NCI-H524 (cell line): ENCODE measurements at regions not wholly inside any gene's neighbourhood (a gene's known extent, or its start where the extent isn't known, plus 50 kb on each side); places are given as distances from the start of the nearest gene placed in this dataset.

Experiments used
- DNase-seq, 2 experiments: peaks; one replicate each; lab custom pipeline; 2025; lab: John Stamatoyannopoulos, UW

DNA sequence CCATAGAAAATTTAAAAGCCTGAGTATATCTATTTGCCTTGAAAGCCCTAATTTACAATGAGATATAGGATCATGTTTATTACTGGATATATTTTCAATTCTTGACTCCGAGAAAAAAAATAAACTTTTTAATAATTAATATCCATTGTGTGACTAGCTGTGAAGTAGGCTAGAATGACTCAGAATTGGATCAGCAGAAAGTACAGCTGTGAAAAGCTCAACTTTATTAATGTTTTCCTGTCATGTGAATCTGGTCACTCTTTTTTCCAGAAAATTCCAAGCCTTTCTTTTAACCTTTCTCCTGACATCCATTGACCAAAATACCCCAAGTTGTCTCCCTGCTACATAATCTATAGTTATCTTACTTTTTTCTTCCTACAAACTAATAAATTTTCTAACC lies 171.8 kb upstream of the PACRGL start:
- DNase-seq, result no peak

DNA sequence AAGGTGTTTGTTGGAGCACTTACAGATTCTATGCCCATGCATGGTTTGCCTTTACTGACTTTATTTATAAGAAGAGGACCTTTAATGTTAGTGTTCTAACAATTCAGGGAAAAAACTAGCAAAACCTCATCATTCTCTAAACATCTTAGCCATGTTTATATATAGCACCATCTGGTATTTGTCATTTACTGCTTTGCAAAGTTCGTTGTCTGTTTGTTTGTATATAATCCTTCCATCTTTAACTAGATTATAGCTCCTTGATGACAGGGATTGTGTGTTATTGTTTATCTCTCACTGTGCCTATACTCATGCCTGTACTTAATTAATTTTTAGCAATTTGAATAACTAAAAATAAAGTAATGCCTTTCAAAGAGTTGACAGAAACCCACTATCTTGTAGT lies 170.6 kb upstream of the PACRGL start:
- DNase-seq, result no peak

DNA sequence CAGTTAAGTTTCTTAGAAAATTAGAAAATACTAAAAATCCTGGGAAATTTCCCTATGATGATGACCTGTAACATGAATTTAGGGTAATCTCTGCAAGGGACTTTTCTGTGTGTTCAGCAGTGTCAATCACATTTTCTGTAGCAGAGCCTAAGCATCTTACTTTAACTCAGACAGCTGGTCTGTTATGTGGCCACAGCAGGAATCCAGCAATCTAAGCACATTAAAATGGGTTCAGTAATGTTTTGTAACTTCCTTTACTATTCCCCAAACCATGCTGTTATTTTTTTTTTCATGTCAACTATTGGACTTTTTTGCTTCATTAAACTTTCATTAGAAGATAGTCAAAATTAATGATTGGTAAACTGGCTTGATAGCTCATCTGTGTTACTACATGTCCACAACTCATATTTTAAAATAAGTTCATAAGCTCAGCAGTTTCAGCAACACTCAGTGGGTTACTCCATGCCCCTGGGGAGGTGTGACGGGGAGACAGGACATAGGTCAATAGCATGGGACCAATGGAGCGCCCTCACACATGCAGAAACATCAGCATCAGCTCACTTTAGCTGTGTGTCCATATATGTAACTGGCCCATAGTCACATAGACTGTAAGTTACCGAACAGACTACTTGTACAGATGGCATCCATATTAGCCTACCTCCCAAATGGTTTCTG lies 168.0 kb upstream of the PACRGL start:
- DNase-seq, result peak in 1 of 2 experiments; percentile 27

DNA sequence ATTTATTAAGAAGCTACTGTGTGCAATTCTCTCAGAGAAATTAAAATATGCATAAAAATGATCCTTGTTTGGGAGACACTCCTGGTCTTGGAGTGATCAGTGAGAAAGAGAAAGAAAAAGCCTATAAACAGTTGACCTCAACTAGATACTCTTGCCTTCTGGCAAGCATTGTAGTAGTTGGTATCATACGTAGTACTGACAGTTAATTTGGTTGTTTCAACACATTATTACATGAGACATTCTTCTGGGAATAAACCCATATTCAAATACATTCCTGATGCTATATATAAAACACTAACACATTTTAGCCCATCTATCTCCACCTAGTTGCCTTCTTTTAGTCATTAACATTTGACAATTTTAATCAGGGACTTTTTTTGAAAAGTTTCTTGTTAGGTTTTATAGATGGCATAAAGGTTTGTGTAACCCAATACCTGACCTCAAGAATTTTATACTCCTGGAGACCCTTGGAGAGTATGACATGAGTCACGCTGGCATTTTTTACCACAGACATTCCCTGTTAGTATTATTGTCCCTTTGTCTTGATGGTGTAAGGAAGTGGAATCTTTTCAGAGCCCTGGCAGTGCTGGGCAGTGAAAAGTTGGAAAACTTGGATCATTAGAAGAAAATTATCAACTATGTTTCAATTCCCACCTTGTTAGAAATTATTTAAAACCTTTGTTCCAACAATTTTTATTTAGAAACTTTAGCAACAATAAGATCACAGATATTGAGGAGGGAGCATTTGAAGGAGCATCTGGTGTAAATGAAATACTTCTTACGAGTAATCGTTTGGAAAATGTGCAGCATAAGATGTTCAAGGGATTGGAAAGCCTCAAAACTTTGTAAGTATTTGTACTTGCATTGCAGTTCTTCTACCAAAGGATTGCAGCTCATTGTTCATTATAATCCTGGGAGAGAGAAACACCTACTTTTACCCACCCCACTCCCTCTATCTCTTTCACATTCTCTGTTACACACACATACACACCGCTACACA lies 167.1 kb upstream of the PACRGL start:
- no peak for DNase-seq

DNA sequence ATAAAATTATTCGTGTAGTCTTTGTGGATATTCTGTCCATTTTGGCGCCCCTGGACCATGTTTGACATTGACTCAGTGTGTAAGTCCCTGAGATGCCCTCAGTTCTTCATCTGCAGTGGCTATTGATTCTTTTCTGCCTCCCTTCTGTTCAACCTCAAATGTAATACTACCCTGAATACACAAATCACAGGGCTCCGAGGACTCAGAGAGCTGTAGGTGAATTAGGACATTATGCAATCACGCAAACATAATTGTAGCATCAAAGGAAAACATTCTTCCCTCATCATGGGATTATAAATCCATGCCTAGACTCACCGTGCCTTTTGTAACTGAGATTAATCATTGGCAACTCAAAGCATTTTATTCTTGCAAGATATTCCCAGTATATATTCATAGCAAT lies 161.4 kb upstream of the PACRGL start:
- DNase-seq, result no peak

DNA sequence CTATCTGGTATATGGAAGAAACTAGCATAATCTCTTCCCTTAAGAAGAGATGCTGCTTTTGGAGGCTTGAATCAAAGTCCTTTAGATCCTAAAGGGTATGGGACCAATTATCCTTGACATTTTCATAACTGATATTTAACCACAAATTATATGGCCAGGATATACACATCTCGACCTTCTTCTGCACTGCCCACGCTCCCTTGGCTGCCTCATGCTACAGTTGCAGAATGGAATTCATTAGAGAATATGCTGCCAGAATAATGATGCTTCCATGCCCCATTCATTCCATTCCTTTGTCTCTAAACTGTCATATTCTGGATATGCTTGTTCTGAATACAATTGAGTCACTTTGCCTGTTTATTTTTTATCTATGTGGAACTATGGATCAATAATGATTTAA lies 157.1 kb upstream of the PACRGL start:
- DNase-seq, result no peak

DNA sequence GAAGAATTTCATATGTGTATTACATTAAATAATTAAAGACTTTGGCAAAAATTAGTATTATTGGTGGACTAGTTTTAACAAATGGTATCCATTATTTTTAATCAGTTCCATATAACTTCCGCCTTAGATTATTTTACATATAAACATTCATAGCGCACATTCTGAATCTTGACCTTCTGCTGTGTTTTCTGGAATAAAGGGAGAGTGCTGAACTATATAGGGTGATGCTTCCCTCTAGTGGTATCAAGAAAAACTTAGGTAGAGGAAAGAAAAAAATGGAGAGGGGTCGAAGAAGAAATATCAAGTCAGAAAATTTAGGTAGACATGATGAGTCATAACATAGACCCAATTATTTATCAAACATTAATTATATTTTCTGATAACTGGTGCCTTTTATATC lies 155.6 kb upstream of the PACRGL start:
- DNase-seq, result peak; percentile 13 to 58

DNA sequence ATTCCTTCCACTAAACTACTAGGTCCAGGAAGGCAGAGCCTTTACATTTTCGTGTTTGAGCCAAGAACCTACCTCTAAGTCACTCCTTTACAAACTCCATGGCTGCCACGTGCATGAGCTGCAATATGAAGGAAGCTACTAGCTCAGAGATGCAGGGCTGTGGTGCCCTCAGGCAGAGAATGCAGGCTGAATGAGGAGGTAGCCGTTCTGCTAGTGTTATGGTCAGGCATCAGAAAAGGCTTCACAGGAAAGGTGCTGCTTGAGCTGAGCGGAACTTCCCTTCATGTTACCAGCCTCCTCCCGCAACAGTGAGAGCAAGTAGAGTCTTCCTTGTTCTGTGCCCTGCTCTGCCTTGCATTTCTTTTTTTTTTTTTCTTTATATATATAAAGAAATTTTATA lies 148.3 kb upstream of the PACRGL start:
- no peak for DNase-seq

DNA sequence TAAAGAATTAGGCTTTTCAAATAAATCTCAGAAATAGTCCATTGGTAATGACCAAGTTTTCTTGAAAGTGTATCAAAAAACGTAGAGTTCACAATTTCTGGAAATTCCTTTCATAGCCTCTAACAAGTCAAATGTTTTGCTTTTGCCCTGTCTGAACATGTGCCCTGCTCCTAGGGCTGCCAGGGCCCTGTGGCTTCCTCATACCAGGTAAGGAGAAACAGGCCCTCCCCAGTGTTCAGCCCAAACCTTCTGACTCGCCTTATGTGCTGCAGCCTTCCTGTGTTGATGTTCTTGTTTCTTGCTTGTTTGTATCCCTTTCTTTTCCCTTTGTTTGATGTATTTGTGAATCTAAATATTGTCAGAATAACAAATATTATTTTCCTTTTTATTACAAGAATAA lies 146.1 kb upstream of the PACRGL start:
- no peak for DNase-seq

DNA sequence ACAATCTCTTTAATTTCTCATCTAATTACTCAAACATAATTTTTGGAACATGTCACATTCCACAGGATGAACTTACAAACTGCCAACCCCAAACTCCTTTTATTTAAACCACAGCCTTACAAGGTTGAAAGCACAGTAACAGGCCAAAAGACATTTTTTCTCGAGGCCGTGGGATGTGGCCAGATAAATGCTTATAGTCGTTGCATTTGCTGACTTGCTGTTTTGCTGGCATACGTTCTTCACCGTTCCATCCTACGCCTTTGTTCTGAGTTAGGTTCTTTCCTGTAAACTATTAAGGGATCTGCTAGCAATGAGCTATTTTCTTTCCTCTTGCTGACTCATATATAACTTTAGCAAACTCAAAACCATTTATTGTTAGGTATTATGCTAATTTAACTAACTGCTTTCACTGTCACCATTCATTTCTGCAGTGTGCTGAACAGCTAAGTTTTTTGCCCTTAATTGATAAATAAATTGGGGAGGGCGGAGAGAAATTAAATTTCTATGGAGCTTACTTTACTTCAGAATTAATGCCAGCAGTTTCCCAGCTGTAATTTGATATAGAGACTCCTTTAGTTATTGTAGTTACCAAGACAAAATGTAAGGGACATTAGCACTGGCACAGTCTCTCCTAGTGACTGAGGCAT lies 135.1 kb upstream of the PACRGL start:
- no peak for DNase-seq

DNA sequence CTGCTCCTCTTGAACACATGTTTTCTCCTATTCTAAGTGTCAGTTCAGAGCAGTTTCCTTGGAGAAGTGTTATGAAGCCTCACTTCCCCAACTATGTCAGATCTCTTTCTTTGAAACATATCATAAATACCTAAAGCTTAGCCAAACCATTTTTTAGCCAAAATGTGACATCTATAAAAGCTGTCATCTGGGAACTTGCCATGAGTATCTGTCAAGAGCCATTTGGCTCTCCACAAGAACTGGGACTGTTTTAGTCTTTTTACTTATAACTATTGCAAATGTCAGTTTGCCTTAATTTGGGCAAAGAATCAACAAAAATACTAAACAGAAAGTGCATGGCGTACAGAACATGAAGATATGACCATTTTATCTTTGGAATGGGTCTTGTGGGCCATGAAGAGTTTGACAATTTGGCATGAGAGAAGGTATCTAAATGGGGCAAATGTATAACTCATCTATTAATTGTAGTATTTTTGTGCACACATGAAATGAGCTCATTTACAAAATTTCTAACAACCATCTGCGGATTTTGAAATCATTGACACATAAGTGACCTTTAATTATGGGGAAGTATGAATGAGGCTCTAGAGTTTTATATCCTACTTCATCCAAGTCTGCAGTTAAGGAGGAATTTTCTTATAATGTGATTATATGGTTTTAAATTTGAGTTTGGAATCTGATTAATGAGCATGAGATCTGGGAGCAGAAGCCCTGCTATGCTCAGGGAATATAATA lies 129.1 kb upstream of the PACRGL start:
- DNase-seq, result no peak

DNA sequence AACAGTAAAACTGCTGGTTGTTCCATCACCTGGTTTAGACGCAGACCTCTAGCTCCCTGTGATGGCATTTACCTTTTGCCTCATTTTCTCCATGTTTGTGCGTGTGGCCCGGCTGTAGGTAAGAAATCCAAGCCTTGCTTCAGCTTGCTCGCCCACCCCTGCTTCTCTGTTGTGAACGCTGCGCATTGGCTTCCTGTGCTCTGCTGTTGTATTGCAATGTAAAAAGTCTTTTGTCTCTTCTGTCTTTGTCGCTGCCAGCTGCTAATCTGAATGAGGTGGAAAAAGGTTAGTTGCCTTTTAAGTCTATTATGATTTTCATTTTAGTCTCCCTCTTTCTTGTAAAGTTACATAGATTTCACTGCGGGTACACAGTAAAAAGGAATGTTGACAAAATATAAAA lies 127.3 kb upstream of the PACRGL start:
- DNase-seq, result no peak

DNA sequence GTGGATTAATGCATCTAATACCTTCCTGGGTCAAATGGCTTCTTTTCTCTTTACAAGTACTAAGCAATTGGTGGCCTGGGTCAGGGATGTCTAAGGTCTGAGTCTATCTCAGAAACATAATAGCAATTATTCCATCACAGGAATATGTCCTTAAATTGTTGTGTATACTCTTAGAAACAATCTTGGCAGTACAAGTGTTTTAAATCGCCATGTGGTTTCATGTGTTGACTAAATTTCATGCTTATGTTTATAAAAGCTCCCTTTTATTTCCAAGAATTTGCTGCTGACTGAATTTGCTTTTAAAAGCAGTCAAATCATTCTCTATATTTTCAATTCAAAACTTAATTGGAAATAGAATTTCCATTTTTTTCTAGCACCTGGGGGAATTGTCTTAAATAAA lies 125.3 kb upstream of the PACRGL start:
- no peak for DNase-seq

DNA sequence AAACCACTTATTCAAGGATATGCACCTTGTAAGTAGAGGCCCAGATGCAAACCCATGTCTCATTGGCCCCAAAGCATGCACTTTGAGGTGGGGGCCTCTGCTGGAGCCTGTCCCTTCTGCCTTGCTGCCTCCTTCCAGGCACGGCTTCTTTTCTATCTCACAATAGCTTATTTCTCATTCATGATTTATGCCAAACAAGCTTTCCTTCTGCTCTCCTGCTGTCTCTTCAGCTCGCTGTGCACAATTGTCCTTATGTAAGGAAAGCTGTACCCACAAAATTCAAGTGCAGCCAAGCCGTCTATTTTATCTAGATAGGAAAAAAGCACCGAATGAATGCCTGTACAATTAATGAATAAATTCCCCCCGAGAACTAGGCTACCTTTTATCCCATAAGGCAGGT lies 124.8 kb upstream of the PACRGL start:
- DNase-seq, result no peak

DNA sequence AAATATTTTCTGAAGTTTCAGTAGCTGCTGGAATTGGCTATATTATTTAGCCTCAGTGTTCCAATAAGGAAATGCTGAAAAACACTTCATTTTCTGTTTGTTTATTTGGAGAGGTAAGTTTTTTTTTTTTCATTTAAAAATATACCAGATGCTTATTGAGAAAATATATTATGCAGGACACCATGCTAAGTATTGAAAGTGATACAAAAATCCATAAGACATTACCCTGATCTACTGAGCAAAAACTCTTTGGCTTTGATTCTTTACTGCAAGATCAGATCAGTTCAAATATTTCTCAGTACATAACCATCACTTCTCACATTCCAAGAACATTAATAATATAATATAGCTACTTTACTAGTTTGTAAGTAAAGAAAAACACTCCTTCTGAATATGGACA lies 123.4 kb upstream of the PACRGL start:
- no peak for DNase-seq

DNA sequence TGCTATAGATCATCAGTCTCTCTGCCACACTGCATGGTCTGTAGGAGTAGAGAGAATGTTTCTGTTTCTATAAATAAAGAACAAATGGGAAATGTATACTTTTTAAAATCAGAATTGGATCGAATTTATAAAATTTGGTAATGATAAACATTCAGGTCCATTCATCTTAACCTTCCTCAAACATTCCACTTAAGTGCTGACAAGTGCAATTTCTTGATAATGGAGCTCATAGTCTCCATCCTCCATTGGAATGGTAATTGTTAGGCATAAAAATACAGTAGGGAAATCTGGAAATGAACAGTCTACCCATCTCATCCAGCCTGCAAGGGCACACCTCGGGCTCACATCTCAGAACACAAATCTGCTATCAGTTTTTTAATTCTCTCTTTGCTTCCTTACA lies 122.6 kb upstream of the PACRGL start:
- DNase-seq, result no peak

DNA sequence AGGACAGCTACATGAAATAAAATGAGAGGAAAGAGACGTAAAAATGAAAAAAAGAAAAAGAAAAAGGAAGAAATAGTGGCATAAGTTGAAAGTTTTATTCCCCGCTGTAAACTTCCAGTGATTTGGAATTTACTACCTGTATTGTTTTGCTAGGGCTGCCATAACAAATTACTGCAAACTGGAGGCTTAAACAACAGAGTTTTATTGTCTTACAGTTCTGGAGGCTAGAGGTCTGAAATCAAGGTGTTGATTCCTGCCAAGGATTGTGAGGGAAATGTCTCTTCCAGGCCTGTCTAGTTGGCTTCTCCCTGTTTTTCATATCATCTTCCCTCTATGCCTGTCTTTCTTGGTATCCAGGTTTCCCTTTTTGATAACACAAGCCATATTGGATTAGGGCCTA lies 119.4 kb upstream of the PACRGL start:
- DNase-seq, result no peak

DNA sequence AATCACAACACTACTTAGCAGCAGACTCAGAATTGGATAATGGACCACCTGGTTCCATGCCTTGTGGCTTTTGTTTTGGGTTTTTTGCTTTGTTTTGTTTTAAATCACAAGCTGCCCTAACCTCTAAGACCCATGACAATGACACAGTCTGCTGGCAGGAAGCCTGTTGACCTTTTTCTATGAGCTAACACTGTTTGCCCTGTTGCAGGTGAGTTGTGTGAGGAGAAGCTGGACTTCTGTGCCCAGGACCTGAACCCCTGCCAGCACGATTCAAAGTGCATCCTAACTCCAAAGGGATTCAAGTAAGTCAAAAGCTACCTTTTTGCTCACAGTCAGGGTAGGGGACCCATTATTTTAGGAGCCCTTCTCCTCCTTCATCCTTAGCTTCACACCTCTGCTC lies 110.8 kb upstream of the PACRGL start:
- DNase-seq, result no peak

DNA sequence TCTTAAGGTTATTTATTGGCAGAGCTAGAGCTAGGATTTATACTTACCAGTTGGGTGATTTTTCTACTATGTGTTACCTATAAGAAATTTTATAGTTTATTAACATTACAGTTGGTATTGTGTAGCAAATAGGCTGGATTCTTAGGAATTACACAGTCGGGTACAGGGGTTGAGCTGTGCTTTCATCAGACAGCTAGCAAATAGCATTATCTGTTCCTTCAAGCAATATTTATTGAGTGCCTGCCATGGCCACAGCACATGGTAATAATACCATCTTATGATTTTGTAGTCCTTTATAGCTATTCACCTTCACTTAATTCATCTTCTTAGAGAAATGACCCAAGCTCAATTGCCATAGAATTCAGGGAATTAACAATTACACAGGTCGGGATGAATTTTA lies 109.4 kb upstream of the PACRGL start:
- no peak for DNase-seq

DNA sequence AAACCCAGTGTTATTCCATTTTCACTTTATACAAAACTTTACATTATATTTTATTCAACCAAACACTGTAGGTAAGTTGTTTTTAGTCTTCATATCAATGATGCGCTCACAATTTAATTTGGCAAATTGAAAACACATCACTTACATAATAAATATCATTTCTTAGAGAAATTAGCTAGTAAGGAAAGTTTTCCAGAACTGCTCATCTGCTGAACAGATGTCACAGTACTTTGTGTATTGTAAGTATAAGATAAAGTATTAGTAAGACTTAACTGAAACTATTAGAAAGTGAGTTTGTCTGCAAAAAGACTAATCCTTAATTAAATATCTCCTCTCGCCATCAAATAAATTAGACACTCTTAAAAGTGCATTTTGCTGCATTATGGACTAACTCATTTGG lies 108.7 kb upstream of the PACRGL start:
- no peak for DNase-seq

DNA sequence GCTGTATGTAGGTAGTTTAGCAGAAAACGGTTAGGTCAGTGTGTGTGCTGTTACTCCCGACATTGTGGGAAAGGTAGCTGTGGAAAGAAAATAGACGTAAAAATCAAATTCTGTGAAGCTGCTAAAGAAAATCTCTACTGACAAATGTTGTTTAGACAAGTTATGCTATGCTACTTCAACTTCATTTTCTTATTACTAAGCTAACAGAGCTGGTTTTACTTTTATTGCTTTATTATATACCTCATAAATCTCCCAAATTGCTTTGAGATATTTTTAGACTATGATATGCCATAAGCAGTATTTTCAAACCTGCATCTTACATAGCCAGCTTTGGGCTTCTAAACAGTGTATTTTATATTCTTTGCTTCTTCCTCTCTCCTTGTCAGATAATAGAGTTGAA lies 108.2 kb upstream of the PACRGL start:
- DNase-seq, result no peak

DNA sequence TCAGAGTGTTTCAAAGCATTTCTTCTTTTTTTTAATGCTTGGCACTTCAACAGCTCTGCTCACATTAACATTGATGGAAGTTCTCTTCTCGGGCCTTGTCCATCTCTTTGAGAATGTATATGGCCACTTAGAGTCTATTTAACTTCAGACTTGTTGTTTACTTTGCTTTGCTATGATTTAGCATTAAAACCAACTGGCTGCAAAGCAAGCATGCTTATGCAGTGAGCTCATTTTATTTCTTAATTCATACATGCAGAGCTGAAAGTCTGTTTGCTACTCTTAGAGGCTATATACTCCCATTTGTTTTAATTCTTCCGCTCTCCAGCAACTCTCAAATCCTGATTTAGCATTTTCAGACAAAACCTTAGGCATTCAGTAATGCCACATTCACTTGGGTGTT lies 107.6 kb upstream of the PACRGL start:
- DNase-seq, result no peak
